22Rv1 (cell line): ENCODE measurements at regions not wholly inside any gene's neighbourhood (a gene's known extent, or its start where the extent isn't known, plus 50 kb on each side); places are given as distances from the start of the nearest gene placed in this dataset.

Source experiments
- CTCF ChIP-seq: fragments of 450-650 bp; IDR thresholded peaks from 2 replicates; pipeline ENCODE4 v1.5.1; 2017; ENCODE audit warnings: mild to moderate bottlenecking
- ZFX ChIP-seq: fragments of 450-650 bp; IDR thresholded peaks from 2 replicates; pipeline ENCODE4 v1.6.1; 2017; ENCODE audit warnings: antibody characterized with exemption, borderline replicate concordance

GRCh38 chr13:109913186-109913585 is 126.8 kb upstream of the IRS2 start:
- TF ChIP-seq CTCF (no peak), ZFX (no peak)
